Endothelial cell of umbilical vein (primary cell): ENCODE measurements at regions not wholly inside any gene's neighbourhood (a gene's known extent, or its start where the extent isn't known, plus 50 kb on each side); places are given as distances from the start of the nearest gene placed in this dataset.

Source experiments
- BruUV-seq: library from RNA; stranded (reverse); fragments of 400-500 nt; replicated peaks from 2 replicates; lab custom pipeline; 2021; lab: Mats Ljungman, UMichigan
- CTCF ChIA-PET: fragments of 300-600, 350-600 bp; sonication (Branson Sonifier 250); formaldehyde crosslinking; loops from one replicate; lab custom pipeline; 2021; ENCODE audit warnings: antibody characterized with exemption, inconsistent platforms; lab: Charles Lee
- POLR2A ChIA-PET: fragments of 300-600, 350-600 bp; sonication (Branson Sonifier 250); formaldehyde crosslinking; loops from one replicate; lab custom pipeline; 2021; ENCODE audit warnings: antibody characterized with exemption, inconsistent platforms; lab: Charles Lee
- DNase-seq: peaks from one replicate; pipeline ENCODE4 v3.0.0-alpha.2; 2011; ENCODE audit warnings: low read depth, low spot score
- FAIRE-seq: peaks from 2 replicates; lab custom pipeline; 2011; peaks lifted over from hg19 to GRCh38; lab: Jason Lieb, UNC
- H2AFZ ChIP-seq: 2 replicates; pipeline ENCODE4 v1.6.0; 2012; ENCODE audit warnings: low read depth, low read length, control low read depth, inconsistent platforms
- H3K27ac ChIP-seq: 2 replicates; pipeline ENCODE4 v1.5.1; 2011; ENCODE audit warnings: low read depth, mild to moderate bottlenecking, control low read depth, low read length, moderate library complexity; ENCODE audit not compliant: insufficient read depth
- H3K27me3 ChIP-seq, 2 experiments: 2 replicates each; pipeline versions ENCODE4 v1.6.0 to v1.6.1; 2011; ENCODE audit warnings: low read length in 2 of 2, mixed read lengths in 1 of 2; ENCODE audit not compliant: control insufficient read depth in 2 of 2, insufficient read depth in 2 of 2
- H3K36me3 ChIP-seq, 2 experiments: 2 replicates in 1 of 2; 3 replicates in 1 of 2; pipeline ENCODE4 v1.5.1; 2011; ENCODE audit warnings: low read length in 2 of 2, mild to moderate bottlenecking in 1 of 2, moderate library complexity in 1 of 2; ENCODE audit not compliant: control insufficient read depth in 2 of 2, insufficient read depth in 2 of 2; ENCODE audit errors: extremely low read depth in 1 of 2
- H3K4me1 ChIP-seq: 3 replicates; pipeline ENCODE4 v1.5.1; 2011; ENCODE audit warnings: mild to moderate bottlenecking, low read length; ENCODE audit not compliant: control insufficient read depth, insufficient read depth; ENCODE audit errors: extremely low read depth
- H3K4me2 ChIP-seq: 2 replicates; pipeline ENCODE4 v1.6.1; 2011; ENCODE audit warnings: low read length, control low read depth, mixed read lengths; ENCODE audit not compliant: insufficient read depth
- H3K4me3 ChIP-seq, 3 experiments: fragments of 200-600 bp in 1 of 3; sonication (generic), shearing (Covaris generic) in 1 of 3; replicated peaks in 1 of 3; 2 replicates each; pipeline ENCODE4 v1.5.1; 2011 to 2016; ENCODE audit warnings: control low read depth in 3 of 3, low read length in 3 of 3, mild to moderate bottlenecking in 2 of 3, inconsistent platforms in 1 of 3, low read depth in 1 of 3, moderate library complexity in 1 of 3; ENCODE audit not compliant: insufficient read depth in 1 of 3
- H3K79me2 ChIP-seq: 2 replicates; pipeline ENCODE4 v1.6.0; 2012; ENCODE audit warnings: low read length, inconsistent platforms; ENCODE audit not compliant: control insufficient read depth, insufficient read depth
- H3K9ac ChIP-seq: replicated peaks from 2 replicates; pipeline ENCODE3; 2011; ENCODE audit warnings: low read length, control low read depth; ENCODE audit not compliant: insufficient read depth; ENCODE audit errors: extremely low read depth
- H3K9me1 ChIP-seq: replicated peaks from 3 replicates; pipeline ENCODE4 v1.6.0; 2011; ENCODE audit warnings: mild to moderate bottlenecking, low read length; ENCODE audit not compliant: control insufficient read depth, insufficient read depth; ENCODE audit errors: extremely low read depth
- H3K9me3 ChIP-seq: replicated peaks from 2 replicates; pipeline ENCODE4 v1.5.1; 2012; ENCODE audit warnings: low read length, inconsistent platforms; ENCODE audit not compliant: control insufficient read depth, insufficient read depth
- H4K20me1 ChIP-seq: replicated peaks from 2 replicates; pipeline ENCODE3; 2011; ENCODE audit warnings: mild to moderate bottlenecking, low read length; ENCODE audit not compliant: control insufficient read depth, insufficient read depth; ENCODE audit errors: extremely low read depth
- CTCF ChIP-seq, 2 donors: IDR thresholded peaks; 1 replicate in 1 of 2; 2 replicates in 1 of 2; pipeline ENCODE4 v1.5.1; 2011; ENCODE audit warnings: low read length in 2 of 2, mild to moderate bottlenecking in 2 of 2, moderate library complexity in 2 of 2, control low read depth in 1 of 2, inconsistent platforms in 1 of 2, low read depth in 1 of 2; ENCODE audit not compliant: insufficient read depth in 1 of 2; ENCODE audit errors: extremely low read depth in 1 of 2
- EZH2 ChIP-seq: IDR thresholded peaks from 2 replicates; pipeline ENCODE4 v1.6.1; 2012; ENCODE audit warnings: borderline replicate concordance, low read depth, mild to moderate bottlenecking, moderate library complexity, low read length, inconsistent platforms; ENCODE audit not compliant: severe bottlenecking
- FOS ChIP-seq: IDR thresholded peaks from 2 replicates; pipeline ENCODE4 v1.6.1; 2011; ENCODE audit warnings: mild to moderate bottlenecking, low read length, moderate library complexity, borderline replicate concordance; ENCODE audit not compliant: insufficient read depth
- GATA2 ChIP-seq: IDR thresholded peaks from 2 replicates; pipeline ENCODE4 v1.7.0; 2011; ENCODE audit warnings: low read depth, mild to moderate bottlenecking, moderate library complexity, mixed read lengths, low read length; ENCODE audit not compliant: insufficient read length, insufficient read depth
- JUN ChIP-seq: IDR thresholded peaks from 2 replicates; pipeline ENCODE4 v1.6.1; 2011; ENCODE audit warnings: borderline replicate concordance, low read depth; ENCODE audit not compliant: insufficient read length, insufficient read depth
- MAX ChIP-seq: IDR thresholded peaks from 2 replicates; pipeline ENCODE4 v1.6.1; 2011; ENCODE audit not compliant: insufficient read depth, insufficient read length
- MYC ChIP-seq: IDR thresholded peaks from one replicate; pipeline ENCODE4 v1.6.1; 2011; ENCODE audit warnings: mild to moderate bottlenecking, low read depth, low read length
- POLR2A ChIP-seq: IDR thresholded peaks from 2 replicates; pipeline ENCODE4 v1.6.1; 2012; ENCODE audit warnings: low read depth, mild to moderate bottlenecking, control low read depth, low read length
- POLR2AphosphoS5 ChIP-seq: IDR thresholded peaks from 2 replicates; pipeline ENCODE4 v1.6.1; 2012; ENCODE audit warnings: low read depth, mild to moderate bottlenecking, control low read depth, low read length, moderate library complexity; ENCODE audit not compliant: insufficient read depth
- dilution Hi-C: fragments of 300-500 bp; cut with MboI; formaldehyde crosslinking; loops from one replicate; pipeline ENCODE4 v1.15.0; 2019; ENCODE audit warnings: low sequenced_read_pairs; ENCODE audit not compliant: extremely low pct_ligation_motif_present
- intact Hi-C: fragments of 100-400 bp; cut with micrococcal nuclease; formaldehyde crosslinking; loops from one replicate; pipeline ENCODE4 v1.10.0; 2022

- DNase-seq: no peak
- CTCF ChIA-PET: no interaction called here
- POLR2A ChIA-PET: no interaction called here
- no peak for FAIRE-seq
- dilution Hi-C loops: no loop called here
- H3K79me2 ChIP-seq: no peaks in the 10 kb centered on the region
- intact Hi-C loops: no loop called here
- no peak overlapping the region for H3K4me3 ChIP-seq
- H3K9me3 ChIP-seq: no peaks in the 10 kb centered on the region
- no peak overlapping the region for H2AFZ ChIP-seq
- H3K27me3 ChIP-seq: no peaks in the 10 kb centered on the region
- H3K27ac ChIP-seq: no peak overlapping the region
- H4K20me1 ChIP-seq: no peaks in the 10 kb centered on the region
- H3K9ac ChIP-seq: no peak overlapping the region
- no peaks in the 10 kb centered on the region for H3K36me3 ChIP-seq
- no peaks in the 10 kb centered on the region for H3K4me1 ChIP-seq
- H3K9me1 ChIP-seq: no peaks in the 10 kb centered on the region
- no TSS peak for BruUV-seq
- TF ChIP-seq FOS (no peak), GATA2 (no peak), MYC (no peak), CTCF (IDR thresholded peaks at IDR 0.05; ENCODE audit: extremely low read depth in 1 of 2, insufficient read depth in 1 of 2, low read depth in 1 of 2, low read length in 2 of 2) (no peak), POLR2AphosphoS5 (no peak), JUN (no peak), POLR2A (no peak), MAX (no peak), EZH2 (no peak)
- no peak overlapping the region for H3K4me2 ChIP-seq
Observed at GRCh38 chr4:166670341-166670740, 564.0 kb downstream of the SPOCK3 start.
